Fibroblast of lung (primary cell): ENCODE measurements at regions not wholly inside any gene's neighbourhood (a gene's known extent, or its start where the extent isn't known, plus 50 kb on each side); places are given as distances from the start of the nearest gene placed in this dataset.

Source experiments
- DNase-seq, 2 donors: peaks; one replicate each; pipeline versions ENCODE4 v3.0.0 to v3.0.0-alpha.2; 2010; ENCODE audit warnings: low read depth in 2 of 2
- H2AFZ ChIP-seq: 2 replicates; pipeline ENCODE4 v1.5.1; 2012; ENCODE audit warnings: low read length, control low read depth, inconsistent platforms
- H3K27ac ChIP-seq: 2 replicates; pipeline ENCODE4 v1.5.1; 2011; ENCODE audit warnings: low read length, control low read depth; ENCODE audit not compliant: insufficient read depth
- H3K27me3 ChIP-seq: 2 replicates; pipeline ENCODE4 v1.5.1; 2011; ENCODE audit warnings: mild to moderate bottlenecking, low read length; ENCODE audit not compliant: control insufficient read depth, insufficient read depth
- H3K36me3 ChIP-seq: 2 replicates; pipeline ENCODE4 v1.5.1; 2011; ENCODE audit warnings: low read length; ENCODE audit not compliant: control insufficient read depth, insufficient read depth
- H3K4me1 ChIP-seq: 2 replicates; pipeline ENCODE4 v1.5.1; 2011; ENCODE audit warnings: low read length; ENCODE audit not compliant: control insufficient read depth, insufficient read depth; ENCODE audit errors: extremely low read depth
- H3K4me2 ChIP-seq: 2 replicates; pipeline ENCODE4 v1.5.1; 2011; ENCODE audit warnings: low read length, control low read depth; ENCODE audit not compliant: insufficient read depth; ENCODE audit errors: extremely low read depth
- H3K4me3 ChIP-seq, 4 experiments: fragments of 200-600 bp in 1 of 4; sonication (generic) in 1 of 4; replicated peaks in 1 of 4; 2 replicates each; pipeline ENCODE4 v1.5.1; 2011 to 2016; ENCODE audit warnings: low read length in 4 of 4, low read depth in 3 of 4, mild to moderate bottlenecking in 3 of 4, control low read depth in 2 of 4, inconsistent platforms in 1 of 4, mixed read lengths in 1 of 4; ENCODE audit not compliant: insufficient read depth in 1 of 4; ENCODE audit errors: control extremely low read depth in 1 of 4
- H3K79me2 ChIP-seq: 2 replicates; pipeline ENCODE4 v1.5.1; 2012; ENCODE audit warnings: mild to moderate bottlenecking, low read length, inconsistent platforms; ENCODE audit not compliant: control insufficient read depth, insufficient read depth
- H3K9ac ChIP-seq: 2 replicates; pipeline ENCODE4 v1.5.1; 2011; ENCODE audit warnings: mild to moderate bottlenecking, low read length, control low read depth; ENCODE audit not compliant: insufficient read depth
- H3K9me3 ChIP-seq: 2 replicates; pipeline ENCODE4 v1.5.1; 2012; ENCODE audit warnings: low read depth, low read length; ENCODE audit not compliant: control insufficient read depth, insufficient read depth
- H4K20me1 ChIP-seq: 2 replicates; pipeline ENCODE4 v1.5.1; 2011; ENCODE audit warnings: low read length; ENCODE audit not compliant: control insufficient read depth, insufficient read depth; ENCODE audit errors: extremely low read depth
- EZH2 ChIP-seq: IDR thresholded peaks from 2 replicates; pipeline ENCODE4 v1.5.1; 2012; ENCODE audit warnings: low read length, control low read depth, mild to moderate bottlenecking; ENCODE audit errors: missing control alignments
- TF ChIP-seq, protein P1 (sequence below), 2 donors: IDR thresholded peaks in 1 of 2; conservative IDR thresholded peaks in 1 of 2; 1 replicate in 1 of 2; 2 replicates in 1 of 2; pipeline ENCODE4 v1.5.1; 2011 to 2012; ENCODE audit warnings: low read length in 2 of 2, control low read depth in 1 of 2, inconsistent platforms in 1 of 2, low read depth in 1 of 2, mild to moderate bottlenecking in 1 of 2

GRCh38 chr10:43946445-43946844, 297.8 kb upstream of the ZNF32 start:
- no peaks in the 10 kb centered on the region for H3K36me3 ChIP-seq
- H3K4me3 ChIP-seq, result no peak overlapping the region
- H3K9ac ChIP-seq, result no peak overlapping the region
- H2AFZ ChIP-seq, result no peak overlapping the region
- DNase-seq, result no peak
- H3K9me3 ChIP-seq, result no peaks in the 10 kb centered on the region
- H3K79me2 ChIP-seq, result no peaks in the 10 kb centered on the region
- H3K4me1 ChIP-seq, result no peaks in the 10 kb centered on the region
- TF ChIP-seq, protein P1, sequence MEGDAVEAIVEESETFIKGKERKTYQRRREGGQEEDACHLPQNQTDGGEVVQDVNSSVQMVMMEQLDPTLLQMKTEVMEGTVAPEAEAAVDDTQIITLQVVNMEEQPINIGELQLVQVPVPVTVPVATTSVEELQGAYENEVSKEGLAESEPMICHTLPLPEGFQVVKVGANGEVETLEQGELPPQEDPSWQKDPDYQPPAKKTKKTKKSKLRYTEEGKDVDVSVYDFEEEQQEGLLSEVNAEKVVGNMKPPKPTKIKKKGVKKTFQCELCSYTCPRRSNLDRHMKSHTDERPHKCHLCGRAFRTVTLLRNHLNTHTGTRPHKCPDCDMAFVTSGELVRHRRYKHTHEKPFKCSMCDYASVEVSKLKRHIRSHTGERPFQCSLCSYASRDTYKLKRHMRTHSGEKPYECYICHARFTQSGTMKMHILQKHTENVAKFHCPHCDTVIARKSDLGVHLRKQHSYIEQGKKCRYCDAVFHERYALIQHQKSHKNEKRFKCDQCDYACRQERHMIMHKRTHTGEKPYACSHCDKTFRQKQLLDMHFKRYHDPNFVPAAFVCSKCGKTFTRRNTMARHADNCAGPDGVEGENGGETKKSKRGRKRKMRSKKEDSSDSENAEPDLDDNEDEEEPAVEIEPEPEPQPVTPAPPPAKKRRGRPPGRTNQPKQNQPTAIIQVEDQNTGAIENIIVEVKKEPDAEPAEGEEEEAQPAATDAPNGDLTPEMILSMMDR (conservative IDR thresholded peaks at IDR 0.05 in 1 of 2, IDR thresholded peaks at IDR 0.05 in 1 of 2; ENCODE audit: low read depth in 1 of 2, low read length in 2 of 2), result no peak
- TF ChIP-seq EZH2, result no peak
- no peaks in the 10 kb centered on the region for H3K27me3 ChIP-seq
- H4K20me1 ChIP-seq, result no peaks in the 10 kb centered on the region
- H3K4me2 ChIP-seq, result no peak overlapping the region
- H3K27ac ChIP-seq, result no peak overlapping the region

- no peak overlapping the region for H3K4me2 ChIP-seq
- no peaks in the 10 kb centered on the region for H3K36me3 ChIP-seq
- H3K27me3 ChIP-seq, result no peaks in the 10 kb centered on the region
- TF ChIP-seq, protein P1 (conservative IDR thresholded peaks at IDR 0.05 in 1 of 2, IDR thresholded peaks at IDR 0.05 in 1 of 2; ENCODE audit: low read depth in 1 of 2, low read length in 2 of 2), result no peak
- no peak for TF ChIP-seq EZH2
- no peak overlapping the region for H3K4me3 ChIP-seq
- H3K79me2 ChIP-seq, result no peaks in the 10 kb centered on the region
- no peak overlapping the region for H3K9ac ChIP-seq
- no peaks in the 10 kb centered on the region for H4K20me1 ChIP-seq
- no peaks in the 10 kb centered on the region for H3K9me3 ChIP-seq
- H2AFZ ChIP-seq, result no peak overlapping the region
- no peak for DNase-seq
- H3K27ac ChIP-seq, result no peak overlapping the region
- peaks cover under 1% of the 10 kb centered on the region for H3K4me1 ChIP-seq
These were observed 297.2 kb upstream of the ZNF32 start for GRCh38 chr10:43945908-43946307.

DNA sequence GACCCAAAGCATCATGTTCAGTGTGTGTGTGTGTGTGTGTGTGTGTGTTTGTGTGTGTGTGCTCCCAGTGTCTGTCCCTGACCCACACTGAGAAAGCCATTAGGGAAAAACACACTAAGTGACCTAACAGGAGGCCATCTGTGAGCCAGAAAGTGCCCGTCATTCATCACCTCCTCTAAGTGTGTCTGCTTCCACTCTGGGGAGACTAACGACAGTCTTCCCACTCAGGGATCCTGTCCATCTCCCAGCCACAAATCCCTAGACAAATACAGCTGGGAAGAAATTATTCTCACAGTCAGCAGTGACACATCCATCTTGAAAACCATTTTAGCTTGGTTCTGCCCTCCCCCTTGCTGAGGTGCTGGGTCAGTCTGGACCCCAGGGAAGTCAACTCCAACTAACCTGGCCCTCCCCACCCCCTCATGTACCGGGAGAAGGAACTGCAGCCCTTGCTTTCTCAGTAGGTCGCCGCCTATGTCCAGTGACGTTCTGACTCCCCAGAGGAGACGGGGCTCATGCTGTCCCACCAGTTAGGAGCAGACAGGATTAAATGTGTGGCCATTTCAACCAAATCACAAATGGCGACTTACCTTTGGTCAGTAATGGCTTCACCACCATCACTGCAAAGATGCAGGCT, 296.5 kb upstream of the ZNF32 start:
- no peak overlapping the region for H3K9ac ChIP-seq
- H3K27me3 ChIP-seq, result no peaks in the 10 kb centered on the region
- H3K79me2 ChIP-seq, result no peaks in the 10 kb centered on the region
- no peaks in the 10 kb centered on the region for H3K36me3 ChIP-seq
- H3K4me1 ChIP-seq, result peaks cover 6% of the 10 kb centered on the region
- no peak overlapping the region for H3K27ac ChIP-seq
- no peak overlapping the region for H3K4me2 ChIP-seq
- H4K20me1 ChIP-seq, result no peaks in the 10 kb centered on the region
- no peak overlapping the region for H3K4me3 ChIP-seq
- no peak for DNase-seq
- H2AFZ ChIP-seq, result no peak overlapping the region
- no peaks in the 10 kb centered on the region for H3K9me3 ChIP-seq
- TF ChIP-seq EZH2, result no peak
- TF ChIP-seq, protein P1 (conservative IDR thresholded peaks at IDR 0.05 in 1 of 2, IDR thresholded peaks at IDR 0.05 in 1 of 2; ENCODE audit: low read depth in 1 of 2, low read length in 2 of 2), result no peak
